Vagina (tissue), 2 donors: ENCODE measurements at regions not wholly inside any gene's neighbourhood (a gene's known extent, or its start where the extent isn't known, plus 50 kb on each side); places are given as distances from the start of the nearest gene placed in this dataset.

Experiments used
- DNase-seq, 2 donors: peaks; one replicate each; pipeline ENCODE4 v3.0.0-alpha.2; 2017; ENCODE audit errors: extremely low spot score in 2 of 2
- H3K27ac ChIP-seq: fragments of 200-600 bp; sonication (generic); one replicate; pipeline ENCODE4 v1.5.1; 2019
- H3K27me3 ChIP-seq: fragments of 200-600 bp; sonication (generic); one replicate; pipeline ENCODE4 v1.5.1; 2019
- H3K36me3 ChIP-seq, 2 donors: fragments of 200-600 bp; sonication (generic); one replicate each; pipeline ENCODE4 v1.5.1; 2017 to 2019
- H3K4me1 ChIP-seq: fragments of 200-600 bp; sonication (generic); one replicate; pipeline ENCODE4 v1.5.1; 2019
- H3K4me3 ChIP-seq, 2 donors: fragments of 200-600 bp; sonication (generic); 1 replicate in 1 of 2; 2 replicates in 1 of 2; pipeline ENCODE4 v1.5.1; 2016 to 2019
- H3K9me3 ChIP-seq: fragments of 200-600 bp; sonication (generic); one replicate; pipeline ENCODE4 v1.5.1; 2019
- POLR2A ChIP-seq, 2 donors: fragments of 450-650 bp; IDR thresholded peaks; one replicate each; pipeline ENCODE4 v1.6.1; 2017; ENCODE audit warnings: antibody characterized with exemption in 2 of 2, mild to moderate bottlenecking in 2 of 2, moderate library complexity in 2 of 2
- POLR2AphosphoS5 ChIP-seq, 2 donors: sonication (generic); formaldehyde crosslinking; IDR thresholded peaks; one replicate each; pipeline ENCODE4 v1.9.0; 2017; ENCODE audit warnings: antibody characterized with exemption in 2 of 2, mild to moderate bottlenecking in 2 of 2, low read depth in 1 of 2; ENCODE audit not compliant: insufficient read depth in 1 of 2
- intact Hi-C: fragments of 100-400 bp; cut with DNase I; formaldehyde crosslinking; loops from one replicate; pipeline ENCODE4 v1.15.1; 2023
- TF ChIP-seq, protein P1 (sequence below), 3 experiments: fragments of 450-650 bp in 2 of 3; fragments of 200-600 bp in 1 of 3; sonication (generic) in 1 of 3; IDR thresholded peaks; one replicate each; pipeline ENCODE4 v1.5.1; 2017 to 2019; ENCODE audit warnings: antibody characterized with exemption in 3 of 3, mild to moderate bottlenecking in 2 of 3, moderate library complexity in 2 of 3

DNA sequence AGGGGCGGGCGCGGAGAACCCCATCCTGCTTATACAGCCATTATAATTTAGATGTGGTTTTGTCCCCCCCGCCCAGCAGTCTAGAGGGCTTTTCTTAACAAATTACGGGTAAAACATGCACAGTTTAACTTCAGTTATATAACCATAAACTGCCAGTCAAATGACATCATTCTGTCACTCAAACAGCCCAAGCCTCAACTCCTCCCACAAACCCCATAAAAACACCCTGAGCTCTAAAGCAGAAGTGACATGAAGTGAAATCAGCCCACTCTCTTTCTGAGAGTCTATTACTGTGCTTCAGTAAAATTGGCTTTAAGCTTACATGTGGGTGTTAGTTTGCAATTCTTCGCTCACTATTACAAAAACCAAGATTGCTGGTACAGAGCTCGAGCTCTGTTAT is 705.1 kb upstream of the GCFC2 start:
- Histone ChIP-seq H3K9me3 (no peaks in the 10 kb centered on the region), H3K4me3 (no peak overlapping the region), H3K27ac (no peak overlapping the region), H3K36me3 (no peaks in the 10 kb centered on the region), H3K4me1 (no peaks in the 10 kb centered on the region), H3K27me3 (no peaks in the 10 kb centered on the region)
- TF ChIP-seq POLR2AphosphoS5 (IDR thresholded peaks at IDR 0.05; ENCODE audit: insufficient read depth in 1 of 2, low read depth in 1 of 2): no peak
- TF ChIP-seq, protein P1, sequence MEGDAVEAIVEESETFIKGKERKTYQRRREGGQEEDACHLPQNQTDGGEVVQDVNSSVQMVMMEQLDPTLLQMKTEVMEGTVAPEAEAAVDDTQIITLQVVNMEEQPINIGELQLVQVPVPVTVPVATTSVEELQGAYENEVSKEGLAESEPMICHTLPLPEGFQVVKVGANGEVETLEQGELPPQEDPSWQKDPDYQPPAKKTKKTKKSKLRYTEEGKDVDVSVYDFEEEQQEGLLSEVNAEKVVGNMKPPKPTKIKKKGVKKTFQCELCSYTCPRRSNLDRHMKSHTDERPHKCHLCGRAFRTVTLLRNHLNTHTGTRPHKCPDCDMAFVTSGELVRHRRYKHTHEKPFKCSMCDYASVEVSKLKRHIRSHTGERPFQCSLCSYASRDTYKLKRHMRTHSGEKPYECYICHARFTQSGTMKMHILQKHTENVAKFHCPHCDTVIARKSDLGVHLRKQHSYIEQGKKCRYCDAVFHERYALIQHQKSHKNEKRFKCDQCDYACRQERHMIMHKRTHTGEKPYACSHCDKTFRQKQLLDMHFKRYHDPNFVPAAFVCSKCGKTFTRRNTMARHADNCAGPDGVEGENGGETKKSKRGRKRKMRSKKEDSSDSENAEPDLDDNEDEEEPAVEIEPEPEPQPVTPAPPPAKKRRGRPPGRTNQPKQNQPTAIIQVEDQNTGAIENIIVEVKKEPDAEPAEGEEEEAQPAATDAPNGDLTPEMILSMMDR (IDR thresholded peaks at IDR 0.05): no peak
- no peak for TF ChIP-seq POLR2A (IDR thresholded peaks at IDR 0.05)
- intact Hi-C loops: no loop called here
- no peak for DNase-seq

DNA sequence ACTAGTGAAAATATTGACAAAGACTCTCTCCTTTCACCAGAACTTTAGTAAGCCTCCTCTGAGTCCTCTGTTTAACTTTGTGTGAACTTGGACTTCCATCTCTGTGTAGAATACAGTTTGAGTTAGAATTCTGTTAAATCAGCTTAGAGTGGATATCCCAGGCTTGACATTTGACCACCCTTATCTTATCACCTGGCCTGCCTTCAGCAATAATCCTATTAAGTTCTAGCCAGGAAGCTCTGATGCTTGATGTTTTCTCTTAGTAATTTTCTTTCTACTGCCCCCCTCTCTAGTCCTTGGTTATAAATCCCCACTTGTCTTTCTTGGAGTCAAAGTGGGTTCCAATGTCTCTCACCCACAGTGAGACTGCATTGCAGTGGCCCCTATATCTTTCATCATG is 702.7 kb upstream of the GCFC2 start:
- H3K36me3 ChIP-seq: no peaks in the 10 kb centered on the region
- H3K9me3 ChIP-seq: no peaks in the 10 kb centered on the region
- DNase-seq: no peak
- intact Hi-C loops: no loop called here
- TF ChIP-seq POLR2AphosphoS5 (IDR thresholded peaks at IDR 0.05; ENCODE audit: insufficient read depth in 1 of 2, low read depth in 1 of 2): no peak
- no peak for TF ChIP-seq POLR2A (IDR thresholded peaks at IDR 0.05)
- TF ChIP-seq, protein P1 (IDR thresholded peaks at IDR 0.05): no peak
- H3K4me1 ChIP-seq: no peaks in the 10 kb centered on the region
- no peak overlapping the region for H3K27ac ChIP-seq
- H3K4me3 ChIP-seq: no peak overlapping the region
- H3K27me3 ChIP-seq: no peaks in the 10 kb centered on the region

DNA sequence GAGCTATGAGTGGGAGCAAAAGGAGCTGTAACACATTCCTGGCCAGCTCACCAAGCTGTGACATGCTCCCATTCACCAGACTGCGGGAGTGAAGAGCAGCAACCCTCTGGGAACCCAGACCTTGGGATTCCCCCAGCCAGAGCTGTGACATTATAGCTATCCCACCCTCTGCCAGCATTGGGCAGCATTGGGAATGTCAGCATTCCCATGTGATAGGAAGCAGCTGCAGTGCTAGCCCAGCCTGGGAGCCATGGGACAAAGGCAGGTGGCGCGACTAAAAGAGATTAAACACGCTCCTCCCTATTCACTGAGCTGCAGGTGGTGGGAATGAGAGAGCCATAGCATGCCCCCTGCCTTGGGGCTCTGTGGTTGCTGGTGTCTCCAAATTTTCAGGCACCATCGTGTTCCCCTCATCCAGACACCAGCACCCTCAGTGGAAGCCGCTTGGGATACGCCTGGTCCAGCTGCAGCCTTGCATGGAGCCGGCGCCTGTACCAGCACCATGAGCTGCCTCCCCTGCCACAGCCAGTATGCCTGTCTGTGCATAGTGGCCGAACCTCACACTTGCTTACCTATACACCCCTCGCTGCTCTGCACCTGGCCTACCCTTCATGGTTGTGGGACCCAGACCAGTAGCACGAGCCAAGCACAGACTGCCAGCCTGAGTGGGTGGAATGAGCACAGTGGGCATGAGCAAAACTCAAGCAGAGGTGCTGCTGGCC is 695.6 kb upstream of the GCFC2 start:
- Histone ChIP-seq H3K27me3 (no peaks in the 10 kb centered on the region), H3K9me3 (no peaks in the 10 kb centered on the region), H3K4me1 (no peaks in the 10 kb centered on the region), H3K27ac (no peak overlapping the region), H3K36me3 (no peaks in the 10 kb centered on the region), H3K4me3 (no peak overlapping the region)
- intact Hi-C loops: no loop called here
- TF ChIP-seq POLR2AphosphoS5 (IDR thresholded peaks at IDR 0.05; ENCODE audit: insufficient read depth in 1 of 2, low read depth in 1 of 2): no peak
- TF ChIP-seq, protein P1 (IDR thresholded peaks at IDR 0.05): no peak
- no peak for TF ChIP-seq POLR2A (IDR thresholded peaks at IDR 0.05)
- no peak for DNase-seq

DNA sequence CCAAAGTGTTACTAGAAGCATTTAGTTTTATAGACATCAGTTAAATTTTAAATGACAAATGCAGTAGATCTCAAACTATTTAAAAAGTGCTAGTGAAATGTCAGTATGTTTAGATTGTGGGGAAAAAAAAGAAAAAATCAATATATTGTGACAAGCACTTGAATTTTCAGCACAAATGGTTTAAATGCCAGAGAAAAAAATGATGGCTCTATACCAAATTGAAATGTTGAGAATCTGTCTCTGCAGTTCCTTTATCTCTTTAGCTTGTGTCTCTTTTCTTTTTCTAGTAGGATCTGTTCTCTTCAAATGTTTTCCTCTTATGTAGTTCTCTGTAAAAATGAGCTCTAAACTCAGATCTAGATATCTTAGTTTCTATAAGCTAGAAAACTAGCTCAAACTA is 682.6 kb upstream of the GCFC2 start:
- no peaks in the 10 kb centered on the region for H3K9me3 ChIP-seq
- H3K4me1 ChIP-seq: no peaks in the 10 kb centered on the region
- intact Hi-C loops: no loop called here
- no peak overlapping the region for H3K27ac ChIP-seq
- DNase-seq: no peak
- H3K4me3 ChIP-seq: no peak overlapping the region
- TF ChIP-seq, protein P1 (IDR thresholded peaks at IDR 0.05): no peak
- TF ChIP-seq POLR2A (IDR thresholded peaks at IDR 0.05): no peak
- TF ChIP-seq POLR2AphosphoS5 (IDR thresholded peaks at IDR 0.05; ENCODE audit: insufficient read depth in 1 of 2, low read depth in 1 of 2): no peak
- no peaks in the 10 kb centered on the region for H3K36me3 ChIP-seq
- no peaks in the 10 kb centered on the region for H3K27me3 ChIP-seq

DNA sequence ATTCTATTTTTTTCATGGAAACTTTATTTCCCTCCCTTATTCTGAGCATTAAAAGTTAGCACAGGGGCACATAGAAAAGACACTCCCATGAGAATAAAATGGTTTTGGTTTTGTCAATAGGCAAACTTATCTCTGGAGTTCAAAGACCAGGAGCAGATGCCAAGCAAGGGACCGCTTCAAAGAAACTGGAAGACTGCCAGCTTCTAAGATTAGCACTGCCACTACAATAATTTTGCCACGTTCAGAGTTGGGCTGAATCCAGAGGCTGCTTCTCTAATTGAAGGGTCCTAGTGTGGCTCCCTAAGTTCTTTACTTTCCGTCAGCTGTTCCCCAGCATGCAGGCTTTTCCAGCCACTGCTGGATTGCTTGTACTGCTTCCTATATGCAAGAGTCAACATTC is 681.0 kb upstream of the GCFC2 start:
- H3K4me3 ChIP-seq: no peak overlapping the region
- intact Hi-C loops: no loop called here

More for the DNA sequence above, 681.0 kb upstream of the GCFC2 start:
- H3K36me3 ChIP-seq: no peaks in the 10 kb centered on the region
- H3K4me1 ChIP-seq: no peaks in the 10 kb centered on the region
- no peak for DNase-seq
- TF ChIP-seq POLR2AphosphoS5 (IDR thresholded peaks at IDR 0.05; ENCODE audit: insufficient read depth in 1 of 2, low read depth in 1 of 2) (no peak), POLR2A (IDR thresholded peaks at IDR 0.05) (no peak)
- TF ChIP-seq, protein P1 (IDR thresholded peaks at IDR 0.05): no peak
- no peaks in the 10 kb centered on the region for H3K27me3 ChIP-seq
- H3K9me3 ChIP-seq: no peaks in the 10 kb centered on the region
- H3K27ac ChIP-seq: no peak overlapping the region
